Right lung (tissue), 2 donors: ENCODE measurements at regions not wholly inside any gene's neighbourhood (a gene's known extent, or its start where the extent isn't known, plus 50 kb on each side); places are given as distances from the start of the nearest gene placed in this dataset.

Source experiments
- DNase-seq, 2 donors: peaks; one replicate each; pipeline ENCODE4 v3.0.0-alpha.2; 2013

DNA sequence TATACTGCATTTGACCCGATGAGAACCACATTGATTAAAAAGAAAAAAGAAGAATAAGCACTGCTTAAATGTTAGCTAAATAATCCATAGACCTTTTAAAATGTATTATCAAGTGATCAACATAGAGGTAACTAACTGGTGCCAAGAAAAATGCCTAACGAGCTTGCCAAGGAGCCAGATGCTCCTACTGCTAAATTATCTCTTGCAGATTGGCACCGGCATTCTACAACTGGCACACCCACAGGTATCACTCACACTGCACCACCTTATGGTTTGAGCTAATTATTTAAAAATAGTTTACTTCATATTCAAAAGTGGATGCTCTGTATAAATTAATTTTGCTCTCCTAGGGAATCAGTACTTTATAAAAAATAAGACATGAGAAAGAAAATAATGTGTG is 341.6 kb upstream of the CDH7 start:
- DNase-seq: no peak

DNA sequence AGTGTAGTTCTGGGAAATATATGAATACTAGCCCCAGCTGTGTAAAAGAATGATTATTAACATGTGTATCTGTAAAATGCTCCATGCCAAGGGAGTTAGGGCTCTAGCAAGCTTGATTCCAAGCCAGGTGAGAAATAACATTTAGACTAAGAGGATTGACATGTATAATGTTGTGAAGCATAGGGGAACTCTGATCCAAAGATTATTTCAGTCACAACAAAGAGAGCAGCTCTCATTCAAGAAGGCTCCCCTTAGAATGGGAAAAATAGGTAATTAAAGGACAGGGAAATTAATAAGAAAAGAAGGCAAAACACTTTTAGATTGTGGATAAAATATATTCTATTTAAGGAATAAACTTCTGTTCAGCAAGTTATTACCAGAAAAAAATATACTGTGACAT is 347.3 kb upstream of the CDH7 start:
- no peak for DNase-seq

DNA sequence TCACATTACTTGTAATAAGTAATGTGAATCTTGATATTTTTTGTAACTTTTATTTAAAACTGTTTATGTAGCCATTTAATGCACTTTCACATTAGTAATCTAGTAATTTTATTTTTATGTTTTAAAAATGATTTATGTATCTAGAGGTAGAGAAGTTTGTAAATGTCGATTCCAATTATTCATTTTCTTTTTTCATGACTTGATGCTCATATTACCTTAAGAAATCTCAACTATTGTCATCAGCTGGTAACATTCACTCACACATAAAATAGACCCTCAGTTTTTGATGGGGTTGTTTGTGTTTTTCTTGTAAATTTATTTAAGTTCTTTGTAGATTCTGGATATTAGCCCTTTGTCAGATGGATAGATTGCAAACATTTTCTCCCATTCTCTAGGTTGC is 351.7 kb upstream of the CDH7 start:
- peak in 1 of 2 donors; percentile 16 for DNase-seq

DNA sequence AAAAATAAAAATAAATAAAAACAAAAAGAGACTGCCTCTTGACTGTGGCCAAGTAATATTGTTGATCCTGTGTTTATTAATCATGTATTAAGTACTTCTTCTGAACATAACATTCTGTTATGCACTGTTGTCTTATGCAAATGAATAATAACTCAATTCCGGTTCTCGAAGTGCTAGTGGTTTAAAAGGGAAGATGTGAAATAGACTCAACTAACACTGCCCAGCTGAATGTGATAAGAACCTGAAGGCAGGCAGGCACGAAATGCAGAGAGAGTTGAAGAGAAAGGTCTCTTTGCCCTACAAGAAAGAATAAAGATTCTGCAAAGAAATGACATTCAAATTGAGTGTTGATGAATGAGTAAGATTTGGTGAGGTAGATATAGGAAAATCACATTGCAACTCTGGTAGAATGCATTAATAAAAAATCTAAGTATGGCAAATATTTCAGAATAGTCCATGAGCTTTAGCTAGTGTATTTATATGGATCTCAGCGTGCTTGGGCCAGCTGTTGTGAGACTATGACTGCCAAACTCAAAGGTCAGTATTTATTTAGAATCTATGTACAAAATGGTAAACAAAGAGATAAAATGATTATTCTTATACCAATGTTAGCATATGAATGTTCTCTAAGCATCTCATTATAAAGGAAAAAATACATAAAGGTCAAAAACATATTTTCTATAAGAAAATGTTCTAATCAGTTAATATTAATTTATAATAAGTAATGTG is 352.3 kb upstream of the CDH7 start:
- DNase-seq: peak; percentile 59 to 76

DNA sequence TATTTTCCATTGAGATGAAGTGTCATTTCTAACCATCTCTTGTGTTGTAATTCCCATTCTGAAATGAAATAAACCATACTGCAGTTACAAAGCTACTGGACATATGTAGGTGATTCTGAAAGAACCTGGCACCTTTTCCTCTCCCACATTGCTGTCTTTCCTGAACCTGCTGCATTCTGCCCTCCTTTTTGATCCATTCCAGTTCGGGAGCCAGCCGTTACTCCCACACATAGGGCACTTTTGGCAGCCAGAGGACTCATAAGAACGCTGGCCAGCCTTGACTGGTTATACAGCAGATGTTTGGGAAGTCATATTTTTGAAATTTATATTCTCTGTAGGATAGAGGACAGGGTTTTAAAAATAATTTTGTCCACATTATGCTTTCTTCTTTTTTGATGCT is 369.8 kb upstream of the CDH7 start:
- no peak for DNase-seq

DNA sequence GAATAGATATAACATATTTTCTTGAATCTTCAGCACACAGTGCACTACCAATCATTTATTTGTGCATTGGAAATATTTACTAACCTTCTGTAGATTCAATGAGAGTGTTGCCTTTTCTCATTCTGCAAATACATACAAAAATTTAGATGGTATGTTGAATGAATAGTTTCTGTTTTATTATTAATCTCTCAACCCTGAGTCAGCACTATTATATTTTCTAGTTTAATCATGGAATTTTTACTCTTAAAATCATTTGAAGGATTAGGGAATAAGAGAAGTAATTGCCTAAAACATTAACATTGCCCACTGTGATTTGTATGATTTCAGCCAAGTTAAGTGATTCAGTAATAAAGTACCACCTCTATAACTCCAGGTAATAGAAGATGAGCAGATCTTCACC is 370.2 kb upstream of the CDH7 start:
- DNase-seq: no peak

DNA sequence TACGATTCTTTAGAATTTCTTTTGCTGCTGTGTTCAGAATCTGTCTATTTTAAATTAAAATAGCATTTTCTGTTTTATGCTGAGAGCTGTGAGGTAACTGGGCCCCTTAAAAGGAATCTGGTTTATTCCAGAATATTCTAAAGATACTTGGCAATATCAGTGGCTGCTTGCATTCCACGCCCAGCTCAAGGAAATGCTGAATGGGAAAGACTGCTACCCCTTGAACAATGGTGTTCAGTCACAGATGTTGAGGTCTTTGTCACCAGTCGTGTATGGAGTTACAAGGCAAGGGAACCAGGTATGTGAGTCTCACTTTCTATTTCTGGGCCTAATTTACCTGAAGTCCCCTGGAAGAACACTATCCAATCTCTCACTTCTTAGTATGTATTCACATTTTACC is 377.9 kb upstream of the CDH7 start:
- DNase-seq: no peak

DNA sequence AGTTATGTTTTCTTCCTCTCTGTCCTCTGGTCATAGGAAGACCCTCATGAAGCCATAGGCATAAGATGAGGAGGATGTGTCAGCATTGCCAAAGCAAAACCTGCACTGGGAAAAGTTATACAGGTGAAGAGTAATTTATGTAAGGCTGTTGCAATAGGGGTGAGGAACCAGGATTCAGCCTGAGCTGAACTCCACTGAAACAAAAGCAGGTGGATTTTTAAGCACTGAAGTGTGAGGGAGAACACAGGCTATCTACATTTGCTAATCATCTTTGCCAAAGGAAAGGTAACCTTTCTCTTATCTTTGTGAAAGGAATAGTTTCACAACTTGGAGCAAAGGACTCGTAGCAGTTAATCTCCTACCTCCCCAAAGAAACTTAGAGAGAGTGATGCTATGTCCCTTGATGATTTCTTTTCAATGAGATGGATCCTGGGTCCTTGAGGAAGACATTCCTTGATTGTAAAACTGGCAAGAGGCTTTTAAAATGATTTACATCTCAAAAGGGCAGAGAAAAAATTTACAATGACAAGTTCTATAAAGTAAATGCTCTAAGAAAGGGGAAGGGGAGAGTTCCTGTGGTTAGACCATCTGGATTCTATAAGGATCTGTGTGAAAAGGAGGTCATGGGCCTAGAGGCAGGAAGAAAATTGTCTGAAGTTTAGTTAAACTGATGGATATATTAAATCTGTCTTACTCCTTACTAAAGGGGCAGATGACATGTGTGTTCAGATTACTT is 385.4 kb upstream of the CDH7 start:
- DNase-seq: no peak

DNA sequence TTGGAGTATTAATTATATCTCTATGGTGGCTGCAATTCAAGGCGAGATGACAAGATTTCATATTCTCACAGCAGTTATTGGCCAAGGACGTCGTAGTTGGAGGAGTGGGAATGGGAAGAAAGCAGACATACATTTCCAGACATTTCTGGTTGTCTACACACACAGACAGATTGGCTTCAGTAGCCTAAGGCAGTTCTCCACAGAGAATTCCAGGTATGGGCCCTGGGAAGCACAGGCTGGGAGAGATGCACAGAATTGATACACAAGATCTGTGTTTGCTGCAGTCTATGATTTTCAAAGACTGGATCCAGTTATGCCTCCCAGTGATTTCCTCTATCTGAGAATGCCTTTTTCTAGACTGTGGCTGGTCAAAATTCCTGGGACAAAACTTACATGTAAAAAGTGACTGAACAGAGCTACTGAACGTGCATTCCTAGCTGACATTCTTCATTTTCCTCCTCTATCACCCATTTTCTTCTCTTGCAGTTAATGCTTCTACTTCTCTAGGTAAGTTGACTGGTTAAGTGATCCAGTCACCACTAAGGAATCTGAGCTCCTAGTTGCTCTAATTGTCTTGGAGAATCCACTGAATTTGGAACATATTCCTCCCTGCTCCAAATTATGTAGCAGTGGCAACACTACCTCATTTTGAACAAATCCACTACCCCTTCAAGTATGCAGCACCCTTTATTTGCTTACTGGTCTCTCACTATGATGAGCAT is 386.7 kb upstream of the CDH7 start:
- DNase-seq: no peak

DNA sequence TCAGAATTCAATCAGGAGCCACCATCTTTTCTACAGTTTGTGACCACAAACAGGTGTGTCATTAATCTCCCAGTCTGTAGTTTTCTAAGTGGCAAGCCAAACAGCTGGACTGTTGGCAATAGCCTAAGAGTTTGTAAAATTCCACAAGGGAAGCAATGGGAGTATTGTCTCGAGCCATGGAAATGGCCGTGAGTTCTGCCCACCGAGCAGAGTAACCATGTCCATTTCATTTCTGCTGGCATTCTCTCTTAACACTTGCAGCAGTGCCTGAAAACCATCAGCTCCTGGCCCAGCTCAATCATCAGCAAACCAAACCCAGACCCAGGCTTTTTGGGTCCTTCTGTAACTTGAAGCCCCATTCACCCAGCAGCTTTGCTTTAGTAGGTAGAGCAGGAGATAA is 387.8 kb upstream of the CDH7 start:
- no peak for DNase-seq

DNA sequence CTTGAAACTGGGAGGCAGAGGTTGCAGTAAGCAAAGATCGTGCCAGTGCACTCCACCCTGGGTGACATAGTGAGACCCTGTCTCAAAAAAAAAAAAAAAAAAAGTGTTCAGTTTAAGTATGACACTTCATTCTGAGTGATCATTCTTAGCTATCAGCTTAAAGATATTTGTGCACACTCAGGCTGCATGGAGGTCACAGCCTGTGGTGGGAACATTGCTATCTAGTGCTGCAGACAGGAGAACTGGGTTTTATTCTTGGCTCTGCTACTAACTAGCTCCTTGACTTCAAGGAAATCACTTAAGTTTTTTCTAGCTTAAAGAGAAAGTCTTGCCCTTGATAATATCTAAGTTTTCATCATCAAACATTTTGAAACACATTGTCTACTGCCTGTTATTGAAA is 391.3 kb upstream of the CDH7 start:
- DNase-seq: no peak

DNA sequence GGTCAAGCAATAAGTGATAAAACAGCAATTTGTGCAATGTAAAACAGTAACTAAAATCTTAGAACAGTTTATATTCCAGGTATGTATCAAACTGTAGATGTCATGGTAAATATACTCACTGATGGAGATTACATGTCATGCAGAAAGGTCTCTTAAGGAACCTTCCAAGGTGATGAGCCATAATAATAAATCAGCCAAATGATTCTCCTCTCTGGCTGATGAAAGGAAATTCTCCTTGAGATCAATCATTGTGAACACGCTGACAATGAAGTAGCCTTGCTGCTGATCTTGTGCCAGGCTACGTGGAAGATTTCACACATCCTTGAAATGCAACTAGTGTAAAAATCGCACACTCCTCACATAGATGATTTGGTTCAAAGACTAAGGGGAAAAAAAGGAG is 392.5 kb upstream of the CDH7 start:
- DNase-seq: no peak

DNA sequence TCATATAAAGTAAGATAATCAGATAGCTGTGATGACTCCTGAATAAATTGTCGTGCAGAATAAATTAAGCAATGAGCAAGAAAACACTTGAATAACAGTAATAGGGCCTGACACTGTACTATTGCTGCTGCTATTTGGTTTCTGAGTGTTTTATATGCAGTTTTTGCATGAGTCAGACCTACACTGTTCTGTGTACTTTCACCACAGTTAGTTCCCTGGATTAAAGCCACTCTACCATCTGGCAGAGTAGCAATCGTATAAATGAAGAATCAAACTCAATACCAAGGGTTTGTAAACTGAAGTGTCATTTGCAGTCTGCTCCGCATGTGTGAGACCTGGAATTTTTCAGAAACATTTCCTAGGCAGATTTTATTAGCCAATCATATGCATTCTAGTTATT is 398.6 kb upstream of the CDH7 start:
- DNase-seq: no peak

DNA sequence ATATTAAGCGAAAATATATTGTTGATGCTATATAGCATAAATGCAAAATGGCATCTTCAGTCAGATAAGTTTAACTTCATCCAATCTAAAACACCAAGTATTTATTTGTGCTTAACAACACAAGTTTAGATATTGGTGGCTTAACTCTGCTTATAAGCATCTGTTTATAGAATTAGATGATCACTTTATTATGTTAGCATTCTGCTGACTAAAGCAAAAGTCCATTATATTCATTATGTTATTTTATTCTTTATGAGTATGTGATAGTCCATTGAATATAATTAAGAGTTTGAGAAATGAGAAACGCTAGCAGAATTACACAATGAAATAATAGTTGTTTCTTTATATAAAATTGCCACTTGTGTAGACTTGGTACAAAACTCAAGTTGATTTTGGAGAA is 401.2 kb upstream of the CDH7 start:
- DNase-seq: no peak

DNA sequence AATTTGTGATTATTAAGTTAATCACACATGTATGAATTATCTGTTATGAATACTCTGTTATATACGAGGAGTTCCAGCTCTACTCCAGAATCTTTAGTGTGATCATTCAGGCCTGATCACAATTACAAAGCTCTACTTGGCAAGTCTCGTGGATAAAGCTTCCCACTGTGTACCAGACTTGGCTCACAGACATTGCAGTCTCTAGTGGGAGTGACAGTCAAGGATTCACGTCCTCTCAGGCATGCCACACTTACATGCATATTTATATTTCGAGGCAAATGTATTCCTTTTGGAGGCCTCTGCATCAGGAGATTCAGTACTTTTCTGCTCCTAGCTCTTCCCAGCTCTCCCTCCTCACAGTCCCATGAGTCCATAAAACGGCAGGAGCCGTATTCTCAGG is 403.4 kb upstream of the CDH7 start:
- no peak for DNase-seq

DNA sequence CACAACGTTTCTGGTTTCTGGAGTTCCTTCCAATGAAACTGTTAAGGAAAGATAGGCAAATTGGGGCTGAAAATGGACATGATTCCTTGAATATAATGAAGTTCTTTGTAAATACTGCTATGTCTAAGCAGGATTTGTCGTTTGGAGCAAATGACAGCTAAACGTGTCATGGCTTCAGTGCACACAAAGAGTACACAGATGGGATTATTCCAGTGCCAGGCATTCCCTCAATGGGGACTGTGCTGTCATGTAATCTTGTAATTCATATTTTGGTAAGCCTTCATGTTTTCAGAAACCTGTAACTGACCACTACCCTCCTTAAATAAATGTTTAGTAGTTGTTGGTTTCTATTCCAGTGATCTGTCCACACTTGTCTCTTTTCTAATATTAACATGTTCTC is 404.7 kb upstream of the CDH7 start:
- no peak for DNase-seq

DNA sequence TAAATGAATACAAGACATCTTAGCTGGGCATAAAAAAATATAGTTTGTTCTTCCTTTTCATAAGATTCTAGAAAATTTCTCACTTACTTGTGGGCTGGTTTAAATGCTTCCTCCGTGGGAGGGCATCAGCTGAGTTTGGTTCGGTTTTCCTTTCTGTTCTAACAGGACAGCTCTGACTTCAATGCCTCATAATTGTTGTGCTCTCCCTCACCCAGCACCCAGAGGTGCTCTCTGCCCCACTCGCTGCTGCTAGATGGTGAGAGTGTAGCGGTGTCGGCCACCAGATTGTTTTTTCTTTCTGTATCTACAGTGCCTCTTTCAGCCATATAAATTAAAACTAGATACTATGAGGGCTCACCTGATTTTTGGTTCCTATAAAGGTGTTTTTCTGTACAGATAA is 407.2 kb upstream of the CDH7 start:
- DNase-seq: no peak

DNA sequence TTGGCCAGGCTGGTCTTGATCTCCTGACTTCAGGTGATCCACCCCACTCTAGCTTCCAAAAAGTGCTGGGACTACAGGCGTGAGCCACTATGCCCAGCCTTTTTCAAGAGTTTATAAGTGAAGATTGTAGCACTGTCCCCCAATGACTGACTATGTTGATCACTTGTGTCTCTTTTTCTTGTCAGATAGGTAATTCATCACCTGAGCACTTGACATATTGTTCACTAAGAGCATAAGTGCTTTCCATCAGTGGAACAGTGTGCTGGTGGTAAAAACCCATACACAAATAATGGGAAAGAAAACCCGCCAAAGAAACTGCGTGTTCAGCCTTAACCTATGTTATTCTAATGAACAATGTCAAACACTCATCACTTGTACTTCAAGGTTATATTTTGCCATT is 414.4 kb upstream of the CDH7 start:
- no peak for DNase-seq

DNA sequence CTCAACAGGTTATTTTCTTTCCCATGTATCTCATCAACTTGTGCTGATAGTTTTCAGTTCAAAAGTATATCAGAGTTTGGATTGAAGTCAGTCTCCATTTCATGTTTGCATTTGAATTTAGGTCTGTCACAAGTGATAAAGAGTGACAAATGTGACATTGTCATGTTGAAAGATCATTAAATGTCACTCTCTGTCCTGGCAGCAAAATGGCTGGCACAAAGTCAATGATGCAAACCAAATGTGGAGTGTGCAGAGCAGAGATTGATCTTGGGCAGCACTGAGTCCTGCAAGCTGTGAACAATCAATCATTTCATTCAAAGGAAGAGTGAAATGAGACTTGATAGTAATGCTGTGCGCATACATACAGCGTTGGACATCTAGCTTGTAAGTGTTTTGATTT is 421.8 kb upstream of the CDH7 start:
- no peak for DNase-seq

DNA sequence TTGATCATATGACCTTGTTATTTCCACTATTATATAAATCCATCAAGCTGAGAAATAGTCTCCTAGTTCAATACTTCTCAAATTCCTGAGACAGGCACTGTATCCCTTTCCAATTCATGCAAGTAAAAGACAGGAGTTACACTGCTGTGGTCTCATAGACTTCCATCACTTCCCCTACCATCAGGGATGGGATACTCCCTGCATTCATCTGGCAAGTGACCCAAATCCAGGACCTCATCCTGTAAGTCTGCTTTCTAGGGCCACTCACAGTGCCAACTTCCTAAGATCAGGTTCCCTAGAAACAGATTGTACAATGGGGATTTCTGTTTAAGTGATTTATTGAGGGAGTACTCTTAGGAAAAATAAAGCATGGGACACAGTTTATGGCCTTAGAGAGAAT is 424.0 kb upstream of the CDH7 start:
- no peak for DNase-seq

DNA sequence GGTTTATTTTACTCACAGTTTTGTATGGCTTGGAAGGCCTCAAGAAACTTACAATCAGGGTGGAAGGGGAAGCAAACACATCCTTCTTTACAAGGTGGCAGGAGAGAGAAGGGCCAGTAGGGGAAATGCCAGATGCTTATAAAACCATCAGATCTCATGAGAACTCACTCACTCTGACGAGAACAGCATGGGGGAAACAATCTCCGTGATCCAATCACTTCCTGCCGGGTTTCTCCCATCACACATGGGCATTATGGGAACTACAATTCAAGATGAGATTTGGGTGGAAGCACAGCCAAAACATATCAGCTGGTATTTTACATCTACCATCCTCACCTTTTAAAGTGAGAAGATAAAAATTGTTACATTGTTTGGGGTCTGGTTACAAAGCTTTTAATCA is 427.9 kb upstream of the CDH7 start:
- no peak for DNase-seq

DNA sequence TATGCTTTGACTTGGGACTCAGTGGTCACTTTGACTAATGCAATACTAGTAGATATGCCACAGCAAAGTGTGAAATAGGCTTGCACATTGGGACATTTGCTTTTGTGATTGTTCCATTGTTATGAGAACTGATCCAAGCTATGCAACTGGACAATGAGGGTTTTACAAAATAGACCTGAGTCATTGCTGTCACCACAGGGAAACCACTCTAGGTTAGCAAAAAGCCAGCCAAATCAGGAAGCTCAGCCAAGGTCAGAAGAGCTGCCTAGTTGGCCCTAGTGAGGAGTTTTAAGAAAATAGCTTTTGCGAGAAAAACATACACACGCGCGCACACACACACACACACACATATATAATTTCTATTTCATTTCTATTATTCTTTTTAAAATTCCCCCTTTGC is 452.4 kb upstream of the CDH7 start:
- no peak for DNase-seq

DNA sequence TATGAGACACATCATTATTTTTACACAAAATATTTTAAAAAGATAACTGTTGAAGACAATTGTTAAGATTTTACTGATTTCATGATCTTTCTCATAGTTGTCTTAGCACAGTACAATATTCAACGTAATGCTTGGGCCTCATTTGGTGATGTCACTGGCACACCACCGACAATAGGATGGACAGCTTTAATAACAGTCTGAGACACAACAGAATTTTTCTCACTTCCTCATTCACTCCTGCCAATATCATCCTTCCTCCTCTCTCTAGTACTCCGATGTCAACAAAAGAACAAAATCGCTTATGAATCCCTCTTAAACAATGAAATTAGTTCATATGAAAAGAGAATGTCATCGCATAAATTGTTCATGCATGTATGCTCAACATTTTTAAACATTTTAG is 461.9 kb upstream of the CDH7 start:
- DNase-seq: no peak
